ENCODE measurements at regions not wholly inside any gene's neighbourhood (a gene's known extent, or its start where the extent isn't known, plus 50 kb on each side); places are given as distances from the start of the nearest gene placed in this dataset.

DNA sequence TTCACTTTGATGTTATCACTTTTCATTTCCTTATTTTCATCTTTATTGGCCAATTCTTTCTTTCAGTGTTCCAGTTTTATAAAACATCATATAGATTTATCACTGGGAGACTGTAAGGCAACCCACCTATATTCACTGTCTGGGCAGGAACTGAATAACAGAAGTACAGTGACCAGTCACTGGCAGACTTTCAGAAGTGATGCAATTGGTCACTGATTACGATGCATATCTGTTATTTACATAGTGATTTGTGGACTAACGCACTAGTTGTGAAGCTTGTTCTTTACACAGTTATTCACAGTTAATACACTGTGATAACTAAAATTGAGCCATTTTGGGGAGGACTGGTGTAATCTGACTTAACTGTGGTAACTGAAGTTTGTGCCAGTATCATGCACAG, 190.2 kb upstream of the DPH6 start:
- ATAC-seq, result no peak

GRCh38 chr15:35737441-35737840, 191.5 kb upstream of the DPH6 start:
- ATAC-seq, result no peak

DNA sequence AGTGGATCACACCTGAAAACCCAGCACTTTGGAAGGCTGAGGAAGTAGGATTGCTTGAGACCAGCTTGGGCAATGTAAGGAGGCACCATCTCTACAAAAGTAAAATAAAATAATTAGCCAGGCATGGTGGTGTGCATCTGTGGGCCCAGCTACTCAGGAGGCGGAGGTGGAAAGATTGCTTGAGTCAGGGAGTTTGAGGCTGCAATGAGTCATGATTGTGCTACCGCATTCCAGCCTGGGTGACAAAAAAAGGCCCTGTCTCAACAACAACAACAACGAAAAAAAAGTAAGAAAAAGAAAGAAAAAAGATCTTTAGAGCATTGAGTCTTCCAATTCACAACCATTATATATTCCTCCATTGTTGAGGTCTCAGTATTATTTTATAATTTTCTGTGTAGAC, 192.4 kb upstream of the DPH6 start:
- ATAC-seq, result no peak

- ATAC-seq, result no peak
Observed at GRCh38 chr15:35740761-35741160, 194.8 kb upstream of the DPH6 start.

GRCh38 chr15:35741395-35741794, 195.4 kb upstream of the DPH6 start:
- ATAC-seq, result no peak

- ATAC-seq, result no peak
Observed at GRCh38 chr15:35741881-35742280, 195.9 kb upstream of the DPH6 start.

DNA sequence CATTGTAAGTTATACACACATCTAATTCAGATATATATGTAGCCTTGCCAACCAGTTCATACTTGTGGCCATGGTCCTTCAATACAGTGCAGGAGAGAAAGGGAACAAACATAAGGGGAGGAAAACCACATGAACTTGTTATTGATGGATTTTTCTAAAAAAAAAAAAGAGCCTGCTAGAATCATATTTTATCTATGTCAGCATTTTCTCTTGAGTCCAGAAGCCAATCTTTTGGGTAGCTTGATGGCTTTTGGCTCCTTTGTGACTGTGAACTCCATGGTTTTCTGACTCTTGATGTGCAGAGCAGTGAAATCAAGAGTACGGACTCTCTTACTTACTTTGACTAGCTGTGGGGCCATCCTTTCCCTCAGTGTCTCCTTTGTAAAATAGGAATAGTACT, 197.4 kb upstream of the DPH6 start:
- ATAC-seq, result no peak

DNA sequence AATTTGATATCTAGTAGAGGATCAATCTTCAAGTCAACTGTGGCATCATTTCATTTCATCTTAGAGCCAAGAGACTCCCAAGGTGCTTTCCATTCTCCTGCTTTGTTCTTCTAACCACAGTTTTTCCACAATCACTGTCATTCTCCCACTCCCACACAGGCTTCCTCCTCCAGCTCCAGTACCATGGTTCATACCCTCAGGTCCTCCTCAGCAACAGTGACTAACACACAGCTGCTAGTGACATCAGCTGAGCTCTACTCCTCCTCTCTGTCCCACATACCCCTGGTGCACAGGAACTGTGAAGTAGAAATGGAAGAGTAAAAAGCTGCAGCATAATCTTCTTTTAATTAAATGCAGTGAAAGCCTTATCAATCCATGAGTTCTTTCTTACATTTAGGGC, 200.2 kb upstream of the DPH6 start:
- ATAC-seq, result no peak

DNA sequence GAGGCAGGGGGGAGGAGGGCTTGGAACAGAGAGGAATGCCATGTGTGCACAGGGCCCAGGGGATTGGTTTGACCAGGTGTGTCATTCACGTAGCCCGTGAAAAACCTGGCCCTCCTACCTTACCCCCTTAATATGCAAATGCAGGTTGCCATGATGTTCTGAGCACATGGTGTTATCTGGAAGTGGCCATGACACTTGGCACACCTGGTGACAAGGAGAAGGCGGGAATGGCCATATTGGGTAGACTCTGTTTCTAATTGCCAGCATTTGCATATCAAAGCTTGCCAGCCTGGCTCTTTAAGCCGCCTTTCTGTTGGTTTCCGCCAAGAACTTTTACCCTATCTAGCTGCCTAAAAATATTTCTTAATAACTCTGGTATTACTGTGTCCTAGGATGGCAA, 202.1 kb upstream of the DPH6 start:
- no peak for ATAC-seq

- ATAC-seq, result no peak
Observed at GRCh38 chr15:35750051-35750450, 204.1 kb upstream of the DPH6 start.

GRCh38 chr15:35751413-35752133, 205.6 kb upstream of the DPH6 start:
- no peak for ATAC-seq

GRCh38 chr15:35752134-35752466, 206.1 kb upstream of the DPH6 start:
- no peak for ATAC-seq

DNA sequence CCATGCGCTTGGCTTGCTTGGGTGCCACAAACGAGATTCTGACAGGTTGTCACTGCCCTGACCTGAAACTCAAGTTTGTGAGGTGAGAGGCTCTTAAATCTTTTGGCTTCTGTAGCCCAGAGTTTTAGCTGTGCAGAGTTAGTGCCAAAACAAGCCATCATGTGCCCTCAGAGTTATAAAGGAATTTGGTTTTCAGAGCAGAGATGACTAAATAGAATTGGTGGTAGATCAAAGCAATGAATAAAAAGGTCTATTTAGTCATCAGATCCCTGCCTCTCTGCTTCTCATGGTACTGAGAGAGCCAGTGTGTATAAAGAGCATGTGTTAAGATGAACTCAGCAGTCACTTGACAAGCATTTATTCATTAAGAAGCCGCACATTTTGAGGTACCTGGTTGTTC, 207.5 kb upstream of the DPH6 start:
- ATAC-seq, result no peak

GRCh38 chr15:35755237-35755802, 209.4 kb upstream of the DPH6 start:
- ATAC-seq, result no peak

GRCh38 chr15:35756623-35757022, 210.7 kb upstream of the DPH6 start:
- no peak for ATAC-seq

GRCh38 chr15:35757361-35757760, 211.4 kb upstream of the DPH6 start:
- no peak for ATAC-seq

DNA sequence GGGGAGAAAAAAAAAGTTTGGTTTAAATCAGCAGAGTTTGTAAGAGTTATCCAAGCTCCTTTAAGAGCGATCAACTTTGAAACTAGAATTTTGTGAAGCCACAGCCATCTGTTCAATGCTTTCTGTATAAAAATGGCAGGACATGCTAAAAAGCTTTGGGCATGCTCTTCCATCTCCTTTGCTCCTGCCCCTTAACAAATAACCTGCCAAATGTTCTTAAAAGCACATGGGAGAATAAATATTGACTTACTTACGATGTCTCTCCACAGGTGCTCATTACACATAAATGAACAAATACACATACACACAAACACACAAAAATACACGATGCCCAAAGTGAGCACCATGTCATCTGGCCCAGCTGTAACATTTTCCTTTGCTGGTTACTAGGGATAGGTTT, 211.8 kb upstream of the DPH6 start:
- ATAC-seq, result no peak

DNA sequence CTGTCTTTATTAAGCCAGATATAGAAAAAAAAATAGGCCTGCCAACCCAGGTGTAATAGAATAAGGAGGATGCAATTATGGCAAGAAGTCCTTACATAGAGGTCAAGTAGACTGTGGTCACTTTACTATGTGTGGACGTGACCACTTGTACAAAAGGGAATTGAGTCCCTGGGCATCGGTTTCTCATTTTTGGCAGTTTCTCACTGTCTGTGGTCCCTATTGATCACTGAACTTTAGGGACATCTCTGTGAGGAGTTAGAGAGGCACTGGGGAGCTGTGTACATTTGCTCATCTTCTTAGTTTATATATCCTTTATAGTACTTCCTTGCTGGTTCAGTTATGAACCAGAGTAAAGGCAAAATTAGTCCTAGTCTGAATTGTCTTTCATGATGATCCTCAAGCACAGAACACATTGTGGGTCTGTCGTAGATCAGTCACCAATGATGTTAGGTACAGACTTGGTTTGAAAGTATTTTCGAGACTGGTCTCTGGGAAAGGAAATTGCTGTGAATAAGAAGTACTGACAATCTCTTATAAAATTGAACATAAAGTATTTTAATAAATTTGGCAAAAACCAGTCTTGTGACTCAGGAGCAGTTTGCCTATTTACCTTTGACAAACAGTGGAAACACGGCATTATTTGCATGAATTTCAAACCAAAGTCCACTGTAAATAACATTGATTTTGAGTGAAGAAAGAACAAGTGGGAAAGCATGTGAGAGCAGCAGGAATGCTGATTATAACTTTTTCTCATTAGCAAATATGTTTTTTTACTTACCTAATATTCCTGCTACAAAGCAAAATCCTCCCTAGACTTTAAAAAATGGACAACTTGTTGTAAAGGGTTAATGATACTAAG, 218.9 kb upstream of the DPH6 start:
- ATAC-seq, result no peak

- ATAC-seq, result no peak
Observed at GRCh38 chr15:35768949-35769348, 223.0 kb upstream of the DPH6 start.

DNA sequence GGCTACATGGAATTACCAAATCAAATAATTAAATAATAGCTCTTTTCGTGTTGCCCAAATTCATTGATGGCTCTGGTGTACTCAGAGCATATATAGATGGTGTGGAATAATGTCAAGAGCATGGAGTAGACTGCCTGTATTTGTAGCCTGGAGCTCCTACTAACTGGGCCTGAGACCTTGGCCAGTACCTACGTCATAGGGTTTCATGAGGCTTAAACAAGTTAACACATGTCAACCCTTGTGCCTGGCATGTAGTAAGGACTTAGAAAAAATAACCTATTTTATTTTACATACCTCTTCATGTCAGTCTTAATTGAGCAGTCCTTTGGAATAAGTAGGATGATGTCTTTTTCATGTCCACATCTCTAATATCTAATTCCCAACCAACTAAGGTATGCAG, 223.7 kb upstream of the DPH6 start:
- ATAC-seq, result no peak

DNA sequence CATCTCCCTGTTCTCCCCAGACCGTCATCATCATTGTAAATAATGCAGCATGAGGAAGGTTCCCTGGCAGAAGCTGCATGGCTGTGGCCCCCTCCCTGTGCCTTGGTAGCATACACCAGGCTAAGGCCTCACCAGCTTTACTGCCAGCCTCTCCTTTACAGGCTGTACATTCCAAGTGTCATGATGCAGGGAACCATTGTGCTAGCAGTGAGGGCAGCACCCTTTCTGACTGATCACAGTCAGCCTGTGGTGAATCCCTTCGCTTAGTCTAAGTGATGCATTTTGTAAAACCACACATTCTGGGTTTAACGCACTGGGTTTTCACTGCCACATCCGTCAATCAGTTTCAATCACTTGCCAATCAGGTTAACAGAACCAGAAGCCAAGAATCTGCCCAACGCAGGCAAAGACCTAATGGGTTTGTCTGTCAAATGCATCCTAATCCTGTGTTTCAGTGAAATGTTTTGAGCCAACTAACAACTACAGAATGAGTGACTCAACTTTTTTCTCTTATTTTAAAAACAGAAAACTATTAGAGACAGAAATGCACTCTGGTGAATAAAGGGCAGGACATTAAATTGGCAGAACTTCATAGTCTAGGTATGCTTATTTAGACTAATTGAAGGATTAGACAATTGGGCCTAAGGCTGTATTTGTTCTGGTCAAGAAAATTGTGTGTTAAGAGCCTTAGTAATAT, 225.9 kb upstream of the DPH6 start:
- no peak for ATAC-seq

DNA sequence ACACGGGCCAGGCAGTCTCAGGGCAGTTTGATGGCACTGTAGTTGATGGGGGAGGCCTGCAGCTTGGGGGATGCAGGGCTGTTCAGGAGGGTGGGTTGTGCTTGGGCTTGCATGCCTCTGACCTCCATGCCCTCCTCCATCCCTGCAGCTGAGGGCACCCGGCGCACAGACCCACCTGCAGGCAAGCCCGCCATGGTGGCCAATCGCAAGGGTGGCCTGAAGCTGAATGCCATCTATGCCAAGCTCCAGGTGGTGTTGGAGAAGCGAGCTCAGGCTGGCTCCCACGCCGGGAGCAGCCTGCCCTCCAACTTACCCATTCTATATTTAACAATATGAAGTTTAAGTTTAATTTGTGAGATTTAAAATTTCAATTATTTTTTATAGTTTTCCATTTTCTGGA, 228.7 kb upstream of the DPH6 start:
- ATAC-seq, result no peak

DNA sequence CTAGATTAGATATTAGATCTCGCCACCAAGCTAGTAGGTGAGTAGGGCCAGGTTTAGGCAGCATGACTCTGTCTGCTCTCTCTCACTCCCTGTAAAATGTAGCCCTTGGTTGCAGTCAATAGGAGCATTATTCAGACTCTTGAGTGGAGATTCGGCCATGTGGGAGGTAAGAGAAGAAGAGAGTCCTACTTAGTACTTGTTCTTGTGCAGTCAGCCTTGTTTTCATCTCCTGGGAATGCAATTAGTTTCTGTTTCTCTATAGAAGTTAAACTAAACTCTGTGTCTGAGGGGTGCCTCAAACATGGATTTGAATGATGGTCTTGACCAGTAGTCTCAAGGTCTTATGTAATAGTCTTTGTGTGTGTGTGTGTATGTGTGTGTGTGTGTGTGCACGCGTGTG, 229.5 kb upstream of the DPH6 start:
- no peak for ATAC-seq

- no peak for ATAC-seq
Observed at GRCh38 chr15:35777061-35777460, 231.1 kb upstream of the DPH6 start.

Data from activated CD4-positive, CD25-positive, alpha-beta regulatory T cell treated with anti-CD3 and anti-CD28 coated beads, Interleukin-2, amount 50 U/mL, for 24 hours (primary cell).